B cell (primary cell): ENCODE measurements at regions not wholly inside any gene's neighbourhood (a gene's known extent, or its start where the extent isn't known, plus 50 kb on each side); places are given as distances from the start of the nearest gene placed in this dataset.

Experiments used
- ATAC-seq: fragments of 200-7000 bp; cut with Tn5 transposase; one replicate; pipeline ENCODE4 v1.10.0; 2021; ENCODE audit warnings: low read depth, mild to moderate bottlenecking, moderate number of reproducible peaks, moderate library complexity
- CTCF ChIA-PET: fragments of 350-600 bp; sonication (Branson Sonifier 250); formaldehyde crosslinking; loops from one replicate; lab custom pipeline; 2021; ENCODE audit warnings: antibody characterized with exemption, inconsistent platforms; lab: Charles Lee
- POLR2A ChIA-PET: fragments of 350-600 bp; sonication (Branson Sonifier 250); formaldehyde crosslinking; loops from one replicate; lab custom pipeline; 2021; ENCODE audit warnings: antibody characterized with exemption; lab: Charles Lee
- DNase-seq: peaks from one replicate; pipeline ENCODE4 v3.0.0; 2013
- H2AFZ ChIP-seq: 2 replicates; pipeline ENCODE4 v1.6.1; 2012; ENCODE audit warnings: mild to moderate bottlenecking, low read depth, low read length; ENCODE audit not compliant: insufficient read depth, poor library complexity, severe bottlenecking
- H3K27ac ChIP-seq, 2 donors: 1 replicate in 1 of 2; 2 replicates in 1 of 2; pipeline ENCODE4 v1.5.1; 2012 to 2013; ENCODE audit warnings: low read length in 2 of 2, mild to moderate bottlenecking in 2 of 2, moderate library complexity in 1 of 2
- H3K27me3 ChIP-seq, 4 experiments: fragments of 200-600 bp in 1 of 4; sonication (generic) in 1 of 4; replicated peaks in 1 of 4; 1 replicate in 2 of 4; 2 replicates in 2 of 4; pipeline versions ENCODE4 v1.6.1 to v1.7.0; 2013 to 2016; ENCODE audit warnings: low read length in 3 of 4, mild to moderate bottlenecking in 2 of 4, mixed read lengths in 1 of 4, moderate library complexity in 1 of 4; ENCODE audit not compliant: insufficient read depth in 4 of 4, control insufficient read depth in 3 of 4; ENCODE audit errors: control extremely low read depth in 1 of 4
- H3K36me3 ChIP-seq, 2 experiments: replicated peaks in 1 of 2; 1 replicate in 1 of 2; 2 replicates in 1 of 2; pipeline versions ENCODE4 v1.6.1 to v1.7.1; 2013; ENCODE audit warnings: low read length in 1 of 2; ENCODE audit not compliant: insufficient read depth in 2 of 2, control insufficient read depth in 1 of 2; ENCODE audit errors: control extremely low read depth in 1 of 2, extremely low read depth in 1 of 2
- H3K4me1 ChIP-seq, 2 donors: fragments of 200-600 bp in 1 of 2; sonication (generic) in 1 of 2; 1 replicate in 1 of 2; 2 replicates in 1 of 2; pipeline versions ENCODE4 v1.5.1 to v1.6.1; 2013 to 2017; ENCODE audit warnings: low read length in 2 of 2; ENCODE audit not compliant: control insufficient read depth in 2 of 2, insufficient read depth in 2 of 2
- H3K4me2 ChIP-seq: replicated peaks from 2 replicates; pipeline ENCODE3; 2012; ENCODE audit warnings: mild to moderate bottlenecking, low read depth, low read length; ENCODE audit not compliant: poor library complexity, severe bottlenecking
- H3K4me3 ChIP-seq, 5 experiments: fragments of 200-600 bp in 1 of 5; sonication (generic) in 1 of 5; 1 replicate in 3 of 5; 2 replicates in 2 of 5; pipeline versions ENCODE4 v1.5.1 to v1.7.0; 2011 to 2016; ENCODE audit warnings: low read length in 4 of 5, mild to moderate bottlenecking in 4 of 5, low read depth in 2 of 5, control low read depth in 1 of 5, moderate library complexity in 1 of 5; ENCODE audit not compliant: insufficient read depth in 1 of 5; ENCODE audit errors: control extremely low read depth in 1 of 5, extremely low read depth in 1 of 5
- H3K79me2 ChIP-seq: fragments of 200-600 bp; sonication (generic); one replicate; pipeline ENCODE4 v1.6.0; 2016; ENCODE audit warnings: low read length; ENCODE audit not compliant: control insufficient read depth, insufficient read depth
- H3K9ac ChIP-seq: fragments of 200-600 bp; sonication (generic); 2 replicates; pipeline ENCODE4 v1.6.1; 2017; ENCODE audit warnings: mild to moderate bottlenecking, low read length, moderate library complexity
- H3K9me3 ChIP-seq, 3 donors: one replicate each; pipeline versions ENCODE4 v1.6.1 to v1.7.1; 2013; ENCODE audit warnings: low read length in 2 of 3; ENCODE audit not compliant: control insufficient read depth in 2 of 3, insufficient read depth in 1 of 3; ENCODE audit errors: control extremely low read depth in 1 of 3
- H4K20me1 ChIP-seq: 2 replicates; pipeline ENCODE4 v1.6.0; 2012; ENCODE audit warnings: mild to moderate bottlenecking, low read length; ENCODE audit not compliant: insufficient read depth, control insufficient read depth, poor library complexity, severe bottlenecking
- H3K27ac Mint-ChIP-seq: one replicate; pipeline ENCODE4 v1.8.0; 2021; ENCODE audit warnings: mixed read lengths
- H3K27me3 Mint-ChIP-seq: one replicate; pipeline ENCODE4 v1.8.0; 2021; ENCODE audit warnings: mixed read lengths
- H3K4me1 Mint-ChIP-seq: one replicate; pipeline ENCODE4 v1.8.0; 2021; ENCODE audit warnings: mixed read lengths
- H3K4me3 Mint-ChIP-seq: one replicate; pipeline ENCODE4 v1.8.0; 2021; ENCODE audit warnings: mixed read lengths
- H3K9me3 Mint-ChIP-seq: one replicate; pipeline ENCODE4 v1.8.0; 2022; ENCODE audit warnings: mixed read lengths; ENCODE audit not compliant: insufficient read depth
- CTCF ChIP-seq: fragments of 200-600 bp; IDR thresholded peaks from one replicate; pipeline ENCODE4 v1.8.0; 2022; ENCODE audit warnings: antibody characterized with exemption, mild to moderate bottlenecking
- EZH2 ChIP-seq: IDR thresholded peaks from 2 replicates; pipeline ENCODE4 v1.6.1; 2012; ENCODE audit warnings: borderline replicate concordance, low read depth, mild to moderate bottlenecking, moderate library complexity, low read length; ENCODE audit not compliant: insufficient read depth, poor library complexity, severe bottlenecking
- WGBS: methylation state at CpG from one replicate; pipeline ENCODE4 v1.1.5; 2013; ENCODE audit warnings: missing lambda C conversion rate; ENCODE audit not compliant: insufficient coverage; 5-methylcytosine and 5-hydroxymethylcytosine counted together
- intact Hi-C: fragments of 100-400 bp; cut with micrococcal nuclease; formaldehyde crosslinking; loops from one replicate; pipeline ENCODE4 v1.10.0; 2022

DNA sequence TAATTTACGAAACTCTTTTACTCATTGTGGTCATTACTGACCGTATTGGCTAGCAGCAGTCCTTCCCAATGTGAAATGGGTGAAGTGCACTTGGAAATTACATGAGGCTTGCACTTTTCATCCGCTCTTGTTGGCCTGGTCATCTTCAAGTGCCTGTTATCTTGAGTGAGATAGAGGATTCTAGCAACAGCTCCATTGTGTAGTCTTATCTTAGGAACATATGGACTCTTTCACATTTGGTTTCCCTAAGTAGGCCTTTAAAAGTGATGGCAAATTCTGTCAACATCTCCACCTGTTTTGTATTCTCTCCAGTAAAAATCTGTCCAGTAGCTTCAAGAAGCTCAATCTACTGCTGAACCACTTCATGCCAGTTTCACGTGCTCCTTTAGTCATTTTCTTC, 114.8 kb upstream of the MARCKS start:
- TF ChIP-seq EZH2 (no peak), CTCF (no peak)
- Histone ChIP-seq H3K27ac (no peak overlapping the region), H3K36me3 (no peaks in the 10 kb centered on the region), H2AFZ (no peak overlapping the region), H3K4me3 (no peak overlapping the region), H4K20me1 (no peaks in the 10 kb centered on the region), H3K79me2 (no peaks in the 10 kb centered on the region), H3K4me1 (no peaks in the 10 kb centered on the region), H3K4me2 (no peak overlapping the region), H3K27me3 (no peaks in the 10 kb centered on the region), H3K9ac (no peak overlapping the region), H3K9me3 (no peaks in the 10 kb centered on the region)
- no peaks in the 10 kb centered on the region for H3K27me3 Mint-ChIP-seq
- no peaks in the 10 kb centered on the region for H3K9me3 Mint-ChIP-seq
- intact Hi-C loops: no loop called here
- H3K4me3 Mint-ChIP-seq: no peak overlapping the region
- POLR2A ChIA-PET: no interaction called here
- no peak overlapping the region for H3K27ac Mint-ChIP-seq
- 82% methylated on average over 1 of the region's 4 CpGs for WGBS
- no peak for ATAC-seq
- CTCF ChIA-PET: no interaction called here
- peaks cover 2% of the 10 kb centered on the region for H3K4me1 Mint-ChIP-seq
- DNase-seq: no peak

GRCh38 chr6:113744861-113745260, 112.3 kb upstream of the MARCKS start:
- Histone ChIP-seq H3K36me3 (no peaks in the 10 kb centered on the region), H3K4me1 (peaks cover 2 to 4% of the 10 kb centered on the region in 2 donors), H3K9ac (no peak overlapping the region), H3K27ac (no peak overlapping the region), H3K79me2 (no peaks in the 10 kb centered on the region), H4K20me1 (no peaks in the 10 kb centered on the region), H3K9me3 (no peaks in the 10 kb centered on the region), H2AFZ (no peak overlapping the region), H3K27me3 (no peaks in the 10 kb centered on the region), H3K4me3 (no peak overlapping the region), H3K4me2 (no peak overlapping the region)
- Mint-ChIP-seq H3K9me3 (no peaks in the 10 kb centered on the region), H3K4me1 (peaks cover 4% of the 10 kb centered on the region), H3K27ac (no peak overlapping the region), H3K4me3 (no peak overlapping the region), H3K27me3 (no peaks in the 10 kb centered on the region)
- TF ChIP-seq CTCF (no peak), EZH2 (no peak)
- intact Hi-C loops: no loop called here
- CTCF ChIA-PET: interaction anchor here (0.9 kb wide), 1 partner anchor 113 kb away, joined by 3 read pairs; no protein-coding TSS in a partner anchor
- POLR2A ChIA-PET: no interaction called here
- no peak for DNase-seq
- ATAC-seq: no peak
- no CpG with 5 or more reads among the region's 3 CpGs for WGBS
